Loucy (cell line): ENCODE measurements at regions not wholly inside any gene's neighbourhood (a gene's known extent, or its start where the extent isn't known, plus 50 kb on each side); places are given as distances from the start of the nearest gene placed in this dataset.

Experiments
- CTCF ChIP-seq: fragments of 200-600 bp; sonication (generic); conservative IDR thresholded peaks from 2 replicates; pipeline ENCODE4 v1.5.1; 2014; ENCODE audit warnings: mild to moderate bottlenecking, antibody characterized with exemption, low read length
- EZH2phosphoT487 ChIP-seq: fragments of 200-600 bp; IDR thresholded peaks from 2 replicates; pipeline ENCODE4 v1.6.1; 2018; ENCODE audit warnings: antibody characterized with exemption, mild to moderate bottlenecking, moderate library complexity, borderline replicate concordance

GRCh38 chr17:5819921-5820685 is 235.8 kb upstream of the NLRP1 start:
- TF ChIP-seq CTCF, result no peak
- no peak for TF ChIP-seq EZH2phosphoT487
